ENCODE measurements at regions not wholly inside any gene's neighbourhood (a gene's known extent, or its start where the extent isn't known, plus 50 kb on each side); places are given as distances from the start of the nearest gene placed in this dataset.
A peak's percentile ranks its signal among the peaks of the same experiment; 100 is the strongest.

GRCh38 chr5:107263387-107264018 is 407.2 kb downstream of the EFNA5 start:
- DNase-seq (ENCODE audit: low spot score): no peak

GRCh38 chr5:107257885-107258520 is 412.7 kb downstream of the EFNA5 start:
- no peak for DNase-seq (ENCODE audit: low spot score)

GRCh38 chr5:107254902-107255234 is 415.9 kb downstream of the EFNA5 start:
- no peak for DNase-seq (ENCODE audit: low spot score)

GRCh38 chr5:107254214-107254901 is 416.4 kb downstream of the EFNA5 start:
- DNase-seq (ENCODE audit: low spot score): no peak

GRCh38 chr5:107253246-107253645 is 417.5 kb downstream of the EFNA5 start:
- DNase-seq (ENCODE audit: low spot score): no peak

- no peak for DNase-seq (ENCODE audit: low spot score)
Measured at GRCh38 chr5:107251151-107251550, 419.6 kb downstream of the EFNA5 start.

GRCh38 chr5:107248066-107248695 is 422.6 kb downstream of the EFNA5 start:
- DNase-seq (ENCODE audit: low spot score): peak; percentile 59

- DNase-seq (ENCODE audit: low spot score): no peak
Measured at GRCh38 chr5:107247427-107247826, 423.3 kb downstream of the EFNA5 start.

GRCh38 chr5:107243220-107243579 is 427.5 kb downstream of the EFNA5 start:
- DNase-seq (ENCODE audit: low spot score): no peak

GRCh38 chr5:107242411-107243219 is 428.1 kb downstream of the EFNA5 start:
- no peak for DNase-seq (ENCODE audit: low spot score)

- DNase-seq (ENCODE audit: low spot score): no peak
Measured at GRCh38 chr5:107241841-107242240, 428.9 kb downstream of the EFNA5 start.

GRCh38 chr5:107235167-107235566 is 435.6 kb downstream of the EFNA5 start:
- no peak for DNase-seq (ENCODE audit: low spot score)

- no peak for DNase-seq (ENCODE audit: low spot score)
Measured at GRCh38 chr5:107232788-107233187, 437.9 kb downstream of the EFNA5 start.

GRCh38 chr5:107232293-107232692 is 438.4 kb downstream of the EFNA5 start:
- DNase-seq (ENCODE audit: low spot score): no peak

GRCh38 chr5:107231191-107231590 is 439.5 kb downstream of the EFNA5 start:
- no peak for DNase-seq (ENCODE audit: low spot score)

GRCh38 chr5:107230367-107230766 is 440.4 kb downstream of the EFNA5 start:
- no peak for DNase-seq (ENCODE audit: low spot score)

GRCh38 chr5:107228226-107228625 is 442.5 kb downstream of the EFNA5 start:
- no peak for DNase-seq (ENCODE audit: low spot score)

GRCh38 chr5:107224272-107224671 is 446.5 kb downstream of the EFNA5 start:
- DNase-seq (ENCODE audit: low spot score): no peak

- no peak for DNase-seq (ENCODE audit: low spot score)
Measured at GRCh38 chr5:107223066-107223465, 447.7 kb downstream of the EFNA5 start.

GRCh38 chr5:107219993-107220392 is 450.7 kb downstream of the EFNA5 start:
- DNase-seq (ENCODE audit: low spot score): no peak

GRCh38 chr5:107218457-107219193 is 452.1 kb downstream of the EFNA5 start:
- DNase-seq (ENCODE audit: low spot score): peak; percentile 16

- no peak for DNase-seq (ENCODE audit: low spot score)
Measured at GRCh38 chr5:107217721-107218130, 453.0 kb downstream of the EFNA5 start.

Measured in kidney capillary endothelial cell (primary cell).